D721Med (cell line): ENCODE measurements at regions not wholly inside any gene's neighbourhood (a gene's known extent, or its start where the extent isn't known, plus 50 kb on each side); places are given as distances from the start of the nearest gene placed in this dataset.

Source experiments
- DNase-seq: peaks from one replicate; pipeline ENCODE4 v3.0.0; 2011; ENCODE audit warnings: low spot score; ENCODE audit not compliant: insufficient read length
- FAIRE-seq: peaks from 2 replicates; lab custom pipeline; 2011; peaks lifted over from hg19 to GRCh38; lab: Jason Lieb, UNC
- TF ChIP-seq, protein P1 (sequence below): IDR thresholded peaks from 2 replicates; pipeline ENCODE4 v1.5.1; 2012; ENCODE audit warnings: mild to moderate bottlenecking, control low read depth; ENCODE audit not compliant: insufficient read depth; ENCODE audit errors: missing control alignments

- no peak for DNase-seq
Measured at GRCh38 chr13:107289540-107289939, 721.6 kb upstream of the ARGLU1 start.

GRCh38 chr13:107284173-107284572 lies 716.2 kb upstream of the ARGLU1 start:
- no peak for DNase-seq
- TF ChIP-seq, protein P1, sequence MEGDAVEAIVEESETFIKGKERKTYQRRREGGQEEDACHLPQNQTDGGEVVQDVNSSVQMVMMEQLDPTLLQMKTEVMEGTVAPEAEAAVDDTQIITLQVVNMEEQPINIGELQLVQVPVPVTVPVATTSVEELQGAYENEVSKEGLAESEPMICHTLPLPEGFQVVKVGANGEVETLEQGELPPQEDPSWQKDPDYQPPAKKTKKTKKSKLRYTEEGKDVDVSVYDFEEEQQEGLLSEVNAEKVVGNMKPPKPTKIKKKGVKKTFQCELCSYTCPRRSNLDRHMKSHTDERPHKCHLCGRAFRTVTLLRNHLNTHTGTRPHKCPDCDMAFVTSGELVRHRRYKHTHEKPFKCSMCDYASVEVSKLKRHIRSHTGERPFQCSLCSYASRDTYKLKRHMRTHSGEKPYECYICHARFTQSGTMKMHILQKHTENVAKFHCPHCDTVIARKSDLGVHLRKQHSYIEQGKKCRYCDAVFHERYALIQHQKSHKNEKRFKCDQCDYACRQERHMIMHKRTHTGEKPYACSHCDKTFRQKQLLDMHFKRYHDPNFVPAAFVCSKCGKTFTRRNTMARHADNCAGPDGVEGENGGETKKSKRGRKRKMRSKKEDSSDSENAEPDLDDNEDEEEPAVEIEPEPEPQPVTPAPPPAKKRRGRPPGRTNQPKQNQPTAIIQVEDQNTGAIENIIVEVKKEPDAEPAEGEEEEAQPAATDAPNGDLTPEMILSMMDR = no peak
- no peak for FAIRE-seq

More at GRCh38 chr13:107289540-107289939, 721.6 kb upstream of the ARGLU1 start:
- no peak for FAIRE-seq
- TF ChIP-seq, protein P1 = no peak

- no peak for FAIRE-seq
Measured at GRCh38 chr13:107277911-107278310, 710.0 kb upstream of the ARGLU1 start.

GRCh38 chr13:107276936-107277335 lies 709.0 kb upstream of the ARGLU1 start:
- TF ChIP-seq, protein P1 = no peak
- DNase-seq (no peak), FAIRE-seq (no peak)

More at GRCh38 chr13:107277911-107278310, 710.0 kb upstream of the ARGLU1 start:
- no peak for DNase-seq
- TF ChIP-seq, protein P1 = no peak

DNA sequence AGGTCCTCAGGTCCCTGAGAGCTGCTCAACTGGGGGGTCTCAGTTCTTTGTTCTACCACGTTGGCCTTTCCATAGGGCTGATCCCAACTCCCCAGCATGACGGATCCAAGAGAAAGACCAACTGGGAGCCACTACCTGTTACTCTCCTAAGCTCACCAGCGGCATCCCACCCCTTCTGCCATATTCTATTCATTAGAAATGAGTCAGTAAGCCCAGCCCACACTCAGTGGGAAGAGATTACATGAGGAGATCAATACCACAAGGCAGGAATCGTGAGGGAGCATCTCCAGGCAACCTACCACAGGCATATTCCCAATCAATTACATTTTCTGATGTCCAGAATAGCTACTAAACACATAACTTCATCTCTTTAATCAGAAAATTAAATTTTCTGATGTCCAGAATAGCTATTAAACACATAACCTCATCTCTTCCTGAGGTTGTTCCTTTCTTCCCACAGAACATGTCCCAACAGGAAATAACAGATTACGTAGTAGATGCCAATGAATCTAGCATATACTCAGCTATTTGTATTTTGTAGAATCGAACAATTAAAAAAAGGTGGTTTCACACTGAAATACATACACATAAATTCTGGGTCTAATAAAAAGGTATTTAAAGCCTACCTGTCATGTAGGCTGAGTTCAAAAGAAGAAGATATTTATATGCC lies 708.1 kb upstream of the ARGLU1 start:
- DNase-seq (no peak), FAIRE-seq (no peak)
- TF ChIP-seq, protein P1 = no peak

- TF ChIP-seq, protein P1 = no peak
- DNase-seq (no peak), FAIRE-seq (no peak)
Measured at GRCh38 chr13:107275312-107275711, 707.4 kb upstream of the ARGLU1 start.

GRCh38 chr13:107271227-107271626 lies 703.3 kb upstream of the ARGLU1 start:
- FAIRE-seq (no peak), DNase-seq (no peak)
- TF ChIP-seq, protein P1 = no peak
